RWPE2 (cell line): ENCODE measurements at regions not wholly inside any gene's neighbourhood (a gene's known extent, or its start where the extent isn't known, plus 50 kb on each side); places are given as distances from the start of the nearest gene placed in this dataset.

ENCODE experiments used
- ATAC-seq: fragments of 200-7000 bp; cut with Tn5 transposase; 3 replicates; pipeline ENCODE4 v1.9.1; 2021; ENCODE audit warnings: low read depth
- DNase-seq: peaks from one replicate; pipeline ENCODE4 v3.0.0-alpha.2; 2020; ENCODE audit warnings: low spot score
- H3K27ac ChIP-seq: fragments of 450-650 bp; 2 replicates; pipeline ENCODE4 v1.5.1; 2017; ENCODE audit warnings: mild to moderate bottlenecking; ENCODE audit not compliant: poor library complexity, severe bottlenecking
- H3K27me3 ChIP-seq: fragments of 250-450 bp; sonication (Bioruptor Pico); 2 replicates; pipeline ENCODE4 v1.5.1; 2021; ENCODE audit warnings: mild to moderate bottlenecking, moderate library complexity; ENCODE audit not compliant: insufficient read depth, poor library complexity, severe bottlenecking
- H3K36me3 ChIP-seq: fragments of 250-450 bp; sonication (Bioruptor Pico); 2 replicates; pipeline ENCODE4 v1.5.1; 2020; ENCODE audit warnings: low read depth, mild to moderate bottlenecking, moderate library complexity
- H3K4me1 ChIP-seq: fragments of 250-450 bp; sonication (Bioruptor Pico); 2 replicates; pipeline ENCODE4 v1.5.1; 2021; ENCODE audit warnings: mild to moderate bottlenecking, moderate library complexity; ENCODE audit not compliant: insufficient read depth, poor library complexity, severe bottlenecking
- H3K4me3 ChIP-seq: fragments of 250-450 bp; sonication (Bioruptor Pico); 2 replicates; pipeline ENCODE4 v1.5.1; 2021; ENCODE audit warnings: mild to moderate bottlenecking, moderate library complexity; ENCODE audit not compliant: severe bottlenecking
- H3K9me3 ChIP-seq: fragments of 250-450 bp; sonication (Bioruptor Pico); 2 replicates; pipeline ENCODE4 v1.5.1; 2021; ENCODE audit warnings: mild to moderate bottlenecking, moderate library complexity; ENCODE audit not compliant: severe bottlenecking
- TF ChIP-seq, protein P1 (sequence below): fragments of 450-650 bp; IDR thresholded peaks from one replicate; pipeline ENCODE4 v1.5.1; 2017; ENCODE audit warnings: mild to moderate bottlenecking, moderate library complexity; ENCODE audit not compliant: poor library complexity, severe bottlenecking

DNA sequence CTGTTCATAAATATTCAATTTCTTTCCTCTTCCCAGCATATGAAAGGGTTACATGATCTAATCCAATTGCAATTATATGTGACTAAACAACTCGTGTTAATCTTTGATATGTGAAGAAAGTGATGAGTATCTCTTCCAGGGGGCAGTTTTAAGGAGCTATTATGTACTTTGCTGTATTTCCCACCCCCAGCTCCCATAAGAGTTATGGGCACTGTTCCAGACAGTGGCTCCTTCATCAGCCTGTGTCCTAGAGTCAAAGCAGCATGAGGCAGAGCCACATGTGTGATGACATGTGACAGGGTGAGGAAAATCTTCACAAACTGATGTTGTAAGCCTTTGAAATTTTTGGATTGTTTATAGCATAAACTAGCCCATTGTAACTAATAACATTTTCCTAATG is 315.4 kb downstream of the DIPK2A start:
- no peak overlapping the region for H3K27ac ChIP-seq
- H3K4me3 ChIP-seq, result no peak overlapping the region
- DNase-seq (no peak), ATAC-seq (no peak)
- TF ChIP-seq, protein P1, sequence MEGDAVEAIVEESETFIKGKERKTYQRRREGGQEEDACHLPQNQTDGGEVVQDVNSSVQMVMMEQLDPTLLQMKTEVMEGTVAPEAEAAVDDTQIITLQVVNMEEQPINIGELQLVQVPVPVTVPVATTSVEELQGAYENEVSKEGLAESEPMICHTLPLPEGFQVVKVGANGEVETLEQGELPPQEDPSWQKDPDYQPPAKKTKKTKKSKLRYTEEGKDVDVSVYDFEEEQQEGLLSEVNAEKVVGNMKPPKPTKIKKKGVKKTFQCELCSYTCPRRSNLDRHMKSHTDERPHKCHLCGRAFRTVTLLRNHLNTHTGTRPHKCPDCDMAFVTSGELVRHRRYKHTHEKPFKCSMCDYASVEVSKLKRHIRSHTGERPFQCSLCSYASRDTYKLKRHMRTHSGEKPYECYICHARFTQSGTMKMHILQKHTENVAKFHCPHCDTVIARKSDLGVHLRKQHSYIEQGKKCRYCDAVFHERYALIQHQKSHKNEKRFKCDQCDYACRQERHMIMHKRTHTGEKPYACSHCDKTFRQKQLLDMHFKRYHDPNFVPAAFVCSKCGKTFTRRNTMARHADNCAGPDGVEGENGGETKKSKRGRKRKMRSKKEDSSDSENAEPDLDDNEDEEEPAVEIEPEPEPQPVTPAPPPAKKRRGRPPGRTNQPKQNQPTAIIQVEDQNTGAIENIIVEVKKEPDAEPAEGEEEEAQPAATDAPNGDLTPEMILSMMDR, result no peak
- H3K27me3 ChIP-seq, result no peaks in the 10 kb centered on the region
- H3K9me3 ChIP-seq, result no peaks in the 10 kb centered on the region
- no peaks in the 10 kb centered on the region for H3K36me3 ChIP-seq
- no peaks in the 10 kb centered on the region for H3K4me1 ChIP-seq

DNA sequence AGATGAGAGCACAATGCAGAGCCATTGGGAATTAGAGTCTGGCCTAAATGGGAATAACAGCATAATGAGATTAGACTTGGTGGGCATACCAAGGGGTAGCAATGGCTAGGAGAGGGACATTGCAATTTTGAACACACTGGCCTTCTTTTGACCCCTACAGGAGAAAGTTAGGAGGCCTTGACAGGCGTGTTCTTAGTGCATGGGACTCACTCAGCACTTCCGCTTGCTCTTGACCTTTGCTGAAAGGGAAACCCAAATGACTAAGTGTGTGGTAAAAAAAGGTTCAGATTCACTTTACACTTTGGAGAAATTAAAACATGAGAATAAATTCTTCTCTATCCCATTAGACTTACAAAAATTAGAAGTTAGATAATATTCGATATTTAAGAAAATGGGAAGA is 317.4 kb downstream of the DIPK2A start:
- H3K27ac ChIP-seq, result no peak overlapping the region
- TF ChIP-seq, protein P1, result no peak
- H3K9me3 ChIP-seq, result no peaks in the 10 kb centered on the region
- ATAC-seq (no peak), DNase-seq (no peak)
- H3K4me3 ChIP-seq, result no peak overlapping the region
- no peaks in the 10 kb centered on the region for H3K27me3 ChIP-seq
- no peaks in the 10 kb centered on the region for H3K36me3 ChIP-seq
- no peaks in the 10 kb centered on the region for H3K4me1 ChIP-seq

DNA sequence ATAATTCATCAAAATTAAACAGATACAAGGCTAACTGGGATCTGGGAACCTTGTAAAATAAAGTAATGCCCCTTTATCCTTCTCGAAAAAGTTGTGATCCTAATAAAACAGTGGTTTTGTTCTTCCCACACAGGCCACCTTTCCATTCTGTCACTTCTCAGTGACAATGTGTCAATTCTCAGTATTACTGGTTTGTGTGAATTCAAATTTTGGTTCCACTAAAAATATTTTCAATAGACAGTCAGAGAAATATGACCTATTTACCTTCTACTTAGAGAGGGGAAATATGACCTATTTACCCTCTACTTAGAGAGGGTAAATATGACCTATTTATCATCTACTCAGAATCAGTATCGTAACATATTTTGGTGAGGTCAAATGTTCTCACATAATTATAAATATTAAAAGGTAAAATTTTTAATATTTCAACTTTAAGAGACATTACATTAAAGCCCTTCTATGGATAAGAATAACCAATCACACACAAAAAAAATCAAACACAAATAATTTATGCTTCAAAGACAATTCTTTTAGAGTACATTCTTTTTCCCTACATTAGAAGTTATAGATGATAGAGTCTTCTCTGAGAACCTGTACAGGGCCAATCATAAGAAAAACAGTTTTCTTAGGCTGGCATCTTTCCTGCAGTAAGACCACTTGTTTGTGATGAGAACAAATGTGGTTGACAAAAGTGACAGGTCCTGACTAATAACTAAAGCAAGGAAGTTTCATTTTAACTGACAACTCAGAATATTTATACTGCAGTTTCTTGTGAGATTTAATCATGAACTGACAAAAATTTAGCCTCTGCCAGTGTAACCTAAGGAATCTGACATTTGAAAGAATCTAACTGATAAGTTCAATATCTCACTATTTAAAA is 323.3 kb downstream of the DIPK2A start:
- Histone ChIP-seq H3K27ac (no peak overlapping the region), H3K4me3 (no peak overlapping the region), H3K36me3 (no peaks in the 10 kb centered on the region), H3K9me3 (no peaks in the 10 kb centered on the region), H3K27me3 (no peaks in the 10 kb centered on the region), H3K4me1 (no peaks in the 10 kb centered on the region)
- ATAC-seq (no peak), DNase-seq (no peak)
- TF ChIP-seq, protein P1, result no peak

DNA sequence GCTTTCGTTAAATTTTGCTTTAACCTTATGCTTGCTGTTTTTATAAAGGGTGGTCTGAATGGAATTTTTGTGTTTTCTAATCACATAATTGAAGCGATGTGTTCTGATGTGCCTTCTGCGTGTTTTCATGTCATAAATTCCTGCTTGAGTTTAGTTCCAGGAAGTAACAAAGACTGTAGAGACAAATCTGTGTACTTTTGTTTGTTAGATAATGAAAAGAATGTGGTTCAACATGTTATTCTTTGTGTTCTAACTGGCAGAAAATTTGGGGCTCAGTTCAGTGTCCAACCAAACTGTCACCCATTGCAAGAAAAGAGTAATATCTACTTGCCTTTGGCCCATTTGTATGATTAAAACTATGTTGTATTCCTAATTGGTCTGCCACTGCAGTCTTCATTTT is 324.0 kb downstream of the DIPK2A start:
- H3K27me3 ChIP-seq, result no peaks in the 10 kb centered on the region
- DNase-seq, result no peak
- no peak for ATAC-seq
- no peaks in the 10 kb centered on the region for H3K36me3 ChIP-seq
- H3K9me3 ChIP-seq, result no peaks in the 10 kb centered on the region
- no peaks in the 10 kb centered on the region for H3K4me1 ChIP-seq
- TF ChIP-seq, protein P1, result no peak
- H3K27ac ChIP-seq, result no peak overlapping the region
- no peak overlapping the region for H3K4me3 ChIP-seq

DNA sequence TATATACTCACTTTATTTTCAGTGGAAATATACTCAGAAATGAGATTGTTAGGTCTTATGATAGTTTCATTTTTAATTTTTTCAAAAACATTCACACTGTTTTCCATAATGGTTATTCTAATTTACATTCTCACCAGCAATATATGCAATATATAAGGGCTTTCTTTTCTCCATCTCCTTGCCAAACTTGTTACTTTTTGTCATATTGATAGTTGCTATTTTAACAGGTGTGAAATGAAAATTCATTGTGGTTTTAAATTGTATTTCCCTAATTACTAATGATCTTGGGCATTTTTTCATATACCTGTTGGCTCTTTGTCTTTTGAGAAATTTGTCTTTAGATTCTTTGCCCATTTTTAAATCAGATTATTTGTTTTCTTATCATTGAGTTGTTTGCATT is 325.2 kb downstream of the DIPK2A start:
- Histone ChIP-seq H3K36me3 (no peaks in the 10 kb centered on the region), H3K27me3 (no peaks in the 10 kb centered on the region), H3K4me1 (no peaks in the 10 kb centered on the region), H3K4me3 (no peak overlapping the region), H3K9me3 (no peaks in the 10 kb centered on the region), H3K27ac (no peak overlapping the region)
- ATAC-seq (no peak), DNase-seq (no peak)
- TF ChIP-seq, protein P1, result no peak
